Aorta (tissue), 5 donors: ENCODE measurements at regions not wholly inside any gene's neighbourhood (a gene's known extent, or its start where the extent isn't known, plus 50 kb on each side); places are given as distances from the start of the nearest gene placed in this dataset.

Experiments used
- ATAC-seq: fragments of 200-7000 bp; cut with Tn5 transposase; one replicate; pipeline ENCODE4 v1.9.1; 2022; ENCODE audit warnings: moderate library complexity; ENCODE audit not compliant: low FRiP score
- DNase-seq, 2 donors: peaks; one replicate each; pipeline ENCODE4 v3.0.0-alpha.2; 2020
- H3K27ac ChIP-seq, 2 donors: one replicate each; pipeline ENCODE4 v1.5.1; 2013; ENCODE audit warnings: low read length in 2 of 2, mild to moderate bottlenecking in 2 of 2, moderate library complexity in 2 of 2, control low read depth in 1 of 2, inconsistent platforms in 1 of 2, low read depth in 1 of 2
- H3K27me3 ChIP-seq, 2 donors: one replicate each; pipeline ENCODE4 v1.6.1; 2013; ENCODE audit warnings: control low read depth in 1 of 2, low read length in 1 of 2, mild to moderate bottlenecking in 1 of 2, moderate library complexity in 1 of 2; ENCODE audit not compliant: insufficient read depth in 2 of 2, control insufficient read depth in 1 of 2
- H3K36me3 ChIP-seq, 2 donors: one replicate each; pipeline ENCODE4 v1.6.1; 2013; ENCODE audit warnings: control low read depth in 1 of 2, low read length in 1 of 2, mild to moderate bottlenecking in 1 of 2; ENCODE audit not compliant: insufficient read depth in 2 of 2, control insufficient read depth in 1 of 2
- H3K4me1 ChIP-seq, 2 donors: one replicate each; pipeline ENCODE4 v1.6.1; 2013; ENCODE audit warnings: low read length in 2 of 2, control low read depth in 1 of 2, mild to moderate bottlenecking in 1 of 2, moderate library complexity in 1 of 2; ENCODE audit not compliant: insufficient read depth in 2 of 2, control insufficient read depth in 1 of 2
- H3K4me3 ChIP-seq, 2 donors: one replicate each; pipeline ENCODE4 v1.5.1; 2013; ENCODE audit warnings: low read length in 2 of 2, control low read depth in 1 of 2, mild to moderate bottlenecking in 1 of 2
- H3K9me3 ChIP-seq: one replicate; pipeline ENCODE4 v1.6.1; 2013; ENCODE audit warnings: mild to moderate bottlenecking, low read length; ENCODE audit not compliant: control insufficient read depth
- WGBS, 2 donors: extraction: QIAGEN DNeasy Blood & Tissue Kit; methylation state at CpG; one replicate each; pipeline ENCODE4 v1.1.7; 2013; 5-methylcytosine and 5-hydroxymethylcytosine counted together
- intact Hi-C, 2 donors: fragments of 100-400 bp; cut with DNase I; formaldehyde crosslinking; loops; one replicate each; pipeline versions ENCODE4 v1.14.2 to v1.15.0; 2022
- donor health status: healthy with polysubstance abuse.
- donor health status: Bipolar disorder and iron deficiency.
- donor health status: DM: no; HTN: no; CAD: no.
- donor health status: DM: no; HTN: no; CAD: no.
- donor health status: DM: yes; HTN: yes; CAD: no.

- no peak overlapping the region for H3K27ac ChIP-seq
- no peaks in the 10 kb centered on the region for H3K4me1 ChIP-seq
- no peak overlapping the region for H3K4me3 ChIP-seq
- no peaks in the 10 kb centered on the region for H3K36me3 ChIP-seq
- intact Hi-C loops, result no loop called here
- H3K9me3 ChIP-seq, result peaks cover 1% of the 10 kb centered on the region
- WGBS, 2 donors, result 74 to 81% methylated on average over 2 of the region's 2 CpGs
- H3K27me3 ChIP-seq, result no peaks in the 10 kb centered on the region
- ATAC-seq (no peak), DNase-seq (no peak)
These were observed 50.3 kb upstream of the TRIM9 start for GRCh38 chr14:51145246-51145645.

GRCh38 chr14:51147183-51147582 lies 52.3 kb upstream of the TRIM9 start:
- 50 to 97% methylated on average over 1 of the region's 1 CpG for WGBS, 2 donors
- intact Hi-C loops, result no loop called here
- no peak for ATAC-seq

DNA sequence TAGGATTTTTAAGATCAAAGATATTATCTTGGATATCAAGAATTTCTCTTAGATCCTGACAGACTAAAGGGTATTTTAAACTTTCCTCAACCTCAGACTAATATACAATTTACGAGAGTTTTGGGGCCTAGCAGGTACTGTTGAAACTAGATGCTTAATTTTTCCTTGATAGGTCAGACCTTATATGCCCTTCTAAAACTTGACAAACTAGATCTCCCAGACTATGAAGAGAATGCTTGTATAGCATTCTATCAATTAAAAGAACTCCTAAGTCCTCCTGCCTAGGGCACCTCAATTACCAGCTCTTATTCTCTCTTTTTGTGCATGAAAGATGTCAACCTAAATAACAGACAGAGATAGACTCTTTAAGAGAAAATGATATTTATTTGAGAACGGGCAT lies 60.4 kb upstream of the TRIM9 start:
- no peak overlapping the region for H3K27ac ChIP-seq
- H3K27me3 ChIP-seq, result no peaks in the 10 kb centered on the region
- ATAC-seq (no peak), DNase-seq (no peak)
- no peak overlapping the region for H3K4me3 ChIP-seq
- no peaks in the 10 kb centered on the region for H3K4me1 ChIP-seq
- no peaks in the 10 kb centered on the region for H3K9me3 ChIP-seq
- H3K36me3 ChIP-seq, result no peaks in the 10 kb centered on the region
- intact Hi-C loops, result no loop called here
- WGBS, 2 donors, result 77 to 94% methylated on average over 2 of the region's 2 CpGs

More at GRCh38 chr14:51147183-51147582, 52.3 kb upstream of the TRIM9 start:
- H3K27ac ChIP-seq, result no peak overlapping the region
- no peaks in the 10 kb centered on the region for H3K36me3 ChIP-seq
- H3K27me3 ChIP-seq, result no peaks in the 10 kb centered on the region
- H3K4me1 ChIP-seq, result no peaks in the 10 kb centered on the region
- H3K9me3 ChIP-seq, result peaks cover 1% of the 10 kb centered on the region
- no peak overlapping the region for H3K4me3 ChIP-seq
- DNase-seq, result no peak

DNA sequence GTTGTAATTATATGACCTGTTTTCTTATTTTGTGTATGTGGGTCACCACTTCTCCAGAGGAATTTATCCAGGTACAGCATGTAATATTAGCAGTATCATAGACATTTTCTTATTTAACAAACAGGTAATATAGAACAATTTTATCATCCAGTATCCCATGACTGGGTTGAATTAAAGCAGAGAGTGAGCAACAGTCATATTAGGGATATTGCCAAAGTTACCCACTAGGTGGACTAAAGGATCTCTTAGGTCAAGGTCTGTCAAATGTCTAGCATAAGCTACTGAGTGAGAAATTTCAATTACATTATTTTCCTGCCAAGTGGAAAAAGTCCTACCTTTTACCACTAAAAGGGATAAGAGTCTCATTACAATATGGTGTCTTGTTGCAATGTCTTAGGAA lies 62.1 kb upstream of the TRIM9 start:
- Histone ChIP-seq H3K9me3 (no peaks in the 10 kb centered on the region), H3K4me3 (no peak overlapping the region), H3K27me3 (no peaks in the 10 kb centered on the region), H3K27ac (no peak overlapping the region), H3K36me3 (no peaks in the 10 kb centered on the region), H3K4me1 (no peaks in the 10 kb centered on the region)
- ATAC-seq, result no peak
- intact Hi-C loops, result no loop called here
- DNase-seq, result no peak

- Histone ChIP-seq H3K9me3 (no peaks in the 10 kb centered on the region), H3K27ac (no peak overlapping the region), H3K4me1 (no peaks in the 10 kb centered on the region), H3K4me3 (no peak overlapping the region), H3K27me3 (no peaks in the 10 kb centered on the region), H3K36me3 (no peaks in the 10 kb centered on the region)
- ATAC-seq, result no peak
- WGBS, 2 donors, result 52 to 84% methylated on average over 2 of the region's 2 CpGs
- no peak for DNase-seq
- intact Hi-C loops, result no loop called here
These were observed 66.0 kb upstream of the TRIM9 start for GRCh38 chr14:51160871-51161270.

DNA sequence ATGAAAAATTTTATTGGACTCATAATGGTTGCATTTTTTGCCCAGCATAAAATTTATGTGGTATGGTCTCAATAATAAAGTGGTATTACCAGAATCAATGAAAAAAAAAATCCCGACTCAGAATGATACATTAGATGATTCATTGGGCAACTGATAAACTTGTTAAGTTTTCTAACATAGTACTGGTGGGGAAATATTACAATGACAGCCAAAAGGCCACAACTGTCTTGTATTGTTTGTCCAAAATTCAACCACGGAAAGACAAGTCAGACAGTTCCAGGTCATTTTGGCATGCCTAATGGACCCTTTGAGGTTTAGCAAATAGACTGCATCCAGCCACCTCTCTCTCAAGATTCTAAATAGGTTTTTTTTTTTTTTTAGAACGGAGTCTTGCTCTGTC lies 70.5 kb upstream of the TRIM9 start:
- H3K27me3 ChIP-seq, result no peaks in the 10 kb centered on the region
- ATAC-seq (peak; percentile 31), DNase-seq (no peak)
- intact Hi-C loops, result no loop called here
- no peaks in the 10 kb centered on the region for H3K4me1 ChIP-seq
- H3K4me3 ChIP-seq, result no peak overlapping the region
- 68 to 91% methylated on average over 3 of the region's 3 CpGs for WGBS, 2 donors
- no peak overlapping the region for H3K27ac ChIP-seq
- no peaks in the 10 kb centered on the region for H3K36me3 ChIP-seq
- no peaks in the 10 kb centered on the region for H3K9me3 ChIP-seq

GRCh38 chr14:51167587-51168214 lies 72.3 kb upstream of the TMX1 start:
- intact Hi-C loops, result no loop called here
- peak; percentile 89 for ATAC-seq
- H3K9me3 ChIP-seq, result no peaks in the 10 kb centered on the region
- no peaks in the 10 kb centered on the region for H3K27me3 ChIP-seq
- DNase-seq, result no peak
- H3K27ac ChIP-seq, result no peak overlapping the region
- H3K4me1 ChIP-seq, result no peaks in the 10 kb centered on the region
- no peaks in the 10 kb centered on the region for H3K36me3 ChIP-seq
- H3K4me3 ChIP-seq, result no peak overlapping the region

GRCh38 chr14:51168215-51168613 lies 71.8 kb upstream of the TMX1 start:
- intact Hi-C loops, result no loop called here
- Histone ChIP-seq H3K4me1 (no peaks in the 10 kb centered on the region), H3K4me3 (no peak overlapping the region), H3K9me3 (no peaks in the 10 kb centered on the region), H3K27me3 (no peaks in the 10 kb centered on the region), H3K27ac (no peak overlapping the region), H3K36me3 (no peaks in the 10 kb centered on the region)
- 63 to 67% methylated on average over 2 of the region's 2 CpGs for WGBS, 2 donors
- ATAC-seq (peak; percentile 37), DNase-seq (no peak)

DNA sequence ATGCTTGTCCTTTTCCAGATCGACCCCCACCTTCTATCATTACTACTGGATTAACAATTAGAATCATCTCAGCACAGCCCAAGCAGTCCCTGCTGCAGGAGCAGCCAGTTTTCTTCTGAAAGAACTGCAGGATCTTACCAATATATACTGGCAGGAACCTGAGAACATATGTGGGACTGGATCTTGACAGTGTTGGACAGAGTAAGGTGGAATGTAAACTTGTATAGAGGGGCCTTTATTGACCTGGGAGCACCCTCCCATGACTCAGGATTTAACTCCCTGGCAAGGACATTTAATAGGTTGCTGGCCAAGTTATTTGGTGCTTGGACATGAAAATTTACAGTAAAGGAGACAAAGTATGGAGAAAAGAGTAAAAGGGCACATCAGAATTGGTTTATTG lies 66.2 kb upstream of the TMX1 start:
- Histone ChIP-seq H3K27ac (no peak overlapping the region), H3K9me3 (no peaks in the 10 kb centered on the region), H3K4me3 (no peak overlapping the region), H3K4me1 (no peaks in the 10 kb centered on the region), H3K27me3 (no peaks in the 10 kb centered on the region), H3K36me3 (no peaks in the 10 kb centered on the region)
- WGBS, 2 donors, result 48 to 49% methylated on average over 1 of the region's 1 CpG
- ATAC-seq, result no peak
- intact Hi-C loops, result no loop called here
- no peak for DNase-seq
